Effector CD4-positive, alpha-beta T cell (primary cell): ENCODE measurements at regions not wholly inside any gene's neighbourhood (a gene's known extent, or its start where the extent isn't known, plus 50 kb on each side); places are given as distances from the start of the nearest gene placed in this dataset.

Experiments
- DNase-seq: peaks from one replicate; pipeline ENCODE4 v3.0.0-alpha.2; 2020

DNA sequence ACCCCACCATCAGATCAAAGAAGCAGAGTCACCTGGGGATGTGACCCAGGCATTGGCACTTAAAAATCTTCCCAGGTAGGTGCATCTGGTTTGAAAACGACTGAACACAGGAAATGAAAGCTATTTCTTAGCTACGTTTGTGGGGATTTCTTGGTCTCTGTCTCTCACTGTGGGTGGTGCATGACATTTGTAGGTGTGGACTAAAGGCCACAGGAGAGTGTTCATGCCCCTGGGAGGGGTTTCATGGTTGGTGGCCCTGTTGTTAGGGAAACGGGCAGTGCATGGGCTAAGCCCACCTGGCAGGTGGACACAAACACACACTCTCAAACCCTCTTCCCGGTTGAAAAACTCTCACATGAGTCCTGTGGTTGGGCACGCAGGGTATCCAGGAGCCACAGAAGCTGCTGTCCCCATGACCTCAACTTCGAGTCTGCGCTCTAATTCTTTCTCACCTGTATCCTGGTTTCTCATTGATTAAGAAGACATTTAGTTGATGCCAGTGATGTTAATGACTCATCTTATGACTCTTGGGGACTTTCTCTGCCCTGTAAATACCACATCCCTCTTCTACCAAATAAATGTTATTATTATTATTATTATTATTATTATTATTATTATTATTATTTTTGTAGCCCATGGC is 119.4 kb downstream of the MRPS6 start:
- DNase-seq = no peak

GRCh38 chr21:34195335-34195734 is 122.0 kb downstream of the MRPS6 start:
- DNase-seq = no peak

- no peak for DNase-seq
These were observed 123.6 kb downstream of the MRPS6 start for GRCh38 chr21:34196996-34197395.

- no peak for DNase-seq
These were observed 124.2 kb downstream of the MRPS6 start for GRCh38 chr21:34197561-34197960.

DNA sequence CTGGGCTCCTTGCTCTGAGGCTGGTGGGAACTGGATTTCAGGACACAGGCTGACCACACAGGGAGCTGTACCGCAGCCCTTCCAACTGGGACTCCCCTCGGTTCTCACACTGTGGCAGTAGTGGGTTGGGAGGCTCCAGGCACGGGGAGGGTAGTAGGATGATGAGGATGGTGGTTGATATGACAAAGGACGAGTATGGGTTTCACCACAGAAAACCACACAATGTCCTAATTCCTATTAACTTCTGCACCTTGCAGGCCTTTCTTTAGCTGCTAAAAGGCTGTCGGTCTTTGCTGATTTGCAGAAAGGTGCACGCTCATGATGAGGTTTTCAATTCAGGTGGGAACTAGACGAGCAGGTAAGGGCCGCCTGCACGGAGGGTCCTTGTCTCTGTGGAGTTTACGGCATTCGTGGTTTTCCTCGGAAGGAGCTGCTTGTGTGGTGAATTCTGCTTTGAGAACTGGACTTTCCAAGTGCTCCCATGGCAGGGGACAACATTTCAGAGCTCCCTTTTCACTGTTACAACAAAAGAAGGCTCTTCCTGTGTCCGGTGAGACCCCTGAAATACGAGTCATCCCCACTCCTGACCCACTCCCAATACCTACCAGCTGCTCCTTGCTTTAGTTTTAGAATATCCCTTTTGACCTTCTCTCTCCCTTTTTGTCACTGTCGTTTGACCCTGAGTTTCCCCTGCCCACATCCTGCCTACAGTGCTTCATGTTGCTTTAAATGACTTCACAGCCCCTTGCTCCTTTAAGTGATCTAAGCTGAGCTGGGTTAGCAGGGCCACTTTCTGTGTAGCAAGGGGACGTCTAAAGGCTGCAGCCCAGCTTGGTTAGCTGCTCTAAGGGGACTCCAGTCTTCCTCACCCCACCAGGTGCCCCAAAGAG is 125.1 kb downstream of the MRPS6 start:
- peak; percentile 18 for DNase-seq

GRCh38 chr21:34199121-34199910 is 125.9 kb downstream of the MRPS6 start:
- no peak for DNase-seq

DNA sequence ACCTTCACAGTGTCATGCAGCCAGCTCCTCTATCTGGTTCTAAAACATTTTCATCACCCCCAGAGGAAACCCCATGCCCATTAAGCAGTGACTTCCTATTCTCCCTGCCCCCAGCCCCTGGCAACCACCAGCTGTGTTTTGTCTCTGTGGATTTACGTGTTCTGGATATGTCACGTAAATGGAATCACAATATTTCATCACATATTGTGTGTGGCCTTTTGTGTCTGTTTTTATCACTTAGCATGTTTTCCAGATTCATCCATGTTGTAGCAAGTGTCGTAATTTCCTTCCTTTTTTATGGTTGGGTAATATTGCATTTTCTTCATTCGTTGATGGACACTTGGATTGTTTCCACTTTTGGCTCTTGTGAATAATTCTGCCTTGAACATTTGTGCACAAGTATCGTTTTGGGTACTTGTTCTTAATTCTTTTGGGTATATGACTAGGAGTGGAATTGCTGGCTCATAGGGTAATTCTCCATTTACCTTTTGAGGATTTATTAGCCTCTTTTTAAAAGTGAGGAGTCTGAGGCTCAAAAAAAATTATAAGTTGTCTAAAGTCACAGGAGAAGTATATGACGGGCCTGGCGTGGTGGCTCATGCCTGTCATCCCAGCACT is 127.0 kb downstream of the MRPS6 start:
- DNase-seq = no peak

GRCh38 chr21:34201001-34201400 is 127.6 kb downstream of the MRPS6 start:
- no peak for DNase-seq

- no peak for DNase-seq
These were observed 128.1 kb downstream of the MRPS6 start for GRCh38 chr21:34201481-34201858.

- DNase-seq = no peak
These were observed 129.4 kb downstream of the MRPS6 start for GRCh38 chr21:34202553-34203372.

- DNase-seq = no peak
These were observed 130.6 kb downstream of the MRPS6 start for GRCh38 chr21:34203851-34204420.

- no peak for DNase-seq
These were observed 131.4 kb downstream of the MRPS6 start for GRCh38 chr21:34204481-34205439.

DNA sequence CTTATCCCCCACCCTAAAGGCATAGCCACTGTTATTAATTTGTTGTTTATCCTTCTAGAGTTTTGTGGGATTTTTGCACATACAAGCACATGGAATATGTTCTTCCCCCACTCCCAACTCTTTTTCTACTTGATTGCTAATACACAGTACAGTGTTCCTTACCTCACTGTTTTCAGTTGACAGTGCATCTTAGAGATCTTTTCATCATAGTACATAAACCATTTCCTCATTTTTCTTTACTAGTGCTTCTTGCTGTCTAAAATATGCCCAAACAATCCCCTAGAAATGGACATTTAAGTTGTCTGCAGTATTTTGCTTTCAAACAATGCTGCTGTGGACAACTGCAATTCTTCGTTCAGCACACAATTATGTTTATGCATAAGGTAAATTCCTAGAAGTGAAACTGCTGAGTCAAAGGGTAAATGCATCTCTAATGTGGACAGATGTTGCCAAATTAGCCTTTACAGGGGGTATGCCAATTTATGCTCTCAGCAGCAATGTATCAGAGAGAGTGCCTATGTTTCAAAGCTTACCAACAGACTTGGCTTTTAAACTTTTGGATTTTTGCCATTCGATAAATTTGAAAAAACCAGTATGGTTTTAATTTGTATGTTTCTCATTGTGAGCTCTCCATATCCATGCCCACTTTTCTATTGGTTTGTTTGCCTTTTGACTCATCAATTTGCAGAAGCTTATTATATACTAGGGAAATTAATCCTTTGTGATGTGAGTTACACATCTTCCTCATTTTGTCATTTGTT is 132.6 kb downstream of the MRPS6 start:
- DNase-seq = no peak

- no peak for DNase-seq
These were observed 140.6 kb downstream of the MRPS6 start for GRCh38 chr21:34213959-34214358.

DNA sequence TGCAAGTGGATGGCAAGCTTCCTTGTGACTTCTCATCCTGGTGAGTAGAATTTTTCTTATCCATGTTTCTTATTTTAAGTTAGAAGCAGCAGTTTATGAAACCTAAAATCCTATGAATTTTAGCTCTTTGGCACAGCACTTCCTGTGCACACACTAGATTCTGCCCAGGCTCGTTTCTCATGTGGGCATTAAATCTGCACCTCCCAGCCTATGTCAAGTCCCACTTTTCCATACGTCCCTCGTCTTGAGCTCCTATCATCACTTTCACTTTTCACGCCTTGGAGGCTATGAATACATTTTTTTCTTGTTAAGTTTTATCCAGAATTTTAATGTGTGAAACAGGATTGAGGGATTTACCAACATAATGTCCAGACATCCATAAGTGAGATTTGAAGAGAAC is 142.1 kb downstream of the MRPS6 start:
- DNase-seq = no peak

GRCh38 chr21:34215911-34216717 is 142.7 kb downstream of the MRPS6 start:
- DNase-seq = no peak

DNA sequence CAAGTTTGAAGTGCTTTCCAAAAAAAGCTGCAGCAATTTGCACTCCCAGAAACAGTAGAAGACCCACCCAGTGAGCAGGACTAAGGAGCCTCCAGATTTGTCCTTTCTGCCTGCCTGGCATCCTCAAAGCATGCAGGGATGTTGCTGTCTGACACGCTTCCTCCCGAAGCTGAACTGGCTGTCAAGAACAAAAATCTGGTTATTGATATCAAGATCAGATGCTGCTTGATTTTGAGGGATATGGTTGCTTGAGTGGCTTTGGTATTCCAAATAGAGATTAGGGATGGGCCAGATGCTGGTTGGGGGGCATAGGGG is 143.3 kb downstream of the MRPS6 start:
- no peak for DNase-seq

DNA sequence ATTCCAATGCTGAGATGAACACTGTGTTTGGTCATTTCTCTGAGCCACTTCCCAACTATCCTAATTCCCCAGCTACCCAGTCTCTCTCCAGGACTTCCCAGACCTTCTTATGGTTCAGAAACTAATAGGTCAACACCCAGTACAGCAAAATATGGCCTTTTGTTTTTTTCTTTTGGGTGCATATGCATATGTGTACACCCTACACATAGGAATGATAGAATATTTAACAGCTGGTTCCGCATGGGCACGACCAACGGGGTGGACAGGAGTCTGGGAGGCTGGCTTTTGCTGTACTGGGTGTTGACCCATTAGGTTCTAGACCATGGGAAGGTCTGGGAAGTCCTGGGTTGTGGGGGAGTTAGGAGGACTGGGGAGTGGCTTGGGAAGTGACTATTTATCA is 143.9 kb downstream of the MRPS6 start:
- no peak for DNase-seq
